ENCODE measurements at regions not wholly inside any gene's neighbourhood (a gene's known extent, or its start where the extent isn't known, plus 50 kb on each side); places are given as distances from the start of the nearest gene placed in this dataset.

DNA sequence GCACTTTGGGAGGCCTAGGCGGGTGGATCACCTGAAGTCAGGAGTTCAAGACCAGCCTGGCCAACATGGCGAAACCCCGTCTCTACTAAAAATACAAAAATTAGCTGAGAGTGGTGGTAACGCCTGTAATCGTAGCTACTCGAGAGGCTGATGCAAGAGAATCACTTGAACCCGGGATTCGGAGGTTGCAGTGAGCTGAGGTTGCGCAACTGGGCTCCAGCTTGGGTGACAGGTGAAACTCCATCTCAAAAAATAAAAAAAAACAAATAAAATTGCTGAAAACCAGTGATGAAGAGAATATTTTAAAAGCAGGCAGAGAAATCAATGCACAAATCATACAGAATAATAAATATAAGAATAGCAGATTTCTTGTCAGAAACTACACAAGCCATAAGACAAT, 129.3 kb downstream of the SLIT2 start:
- TF ChIP-seq CEBPB (IDR thresholded peaks at IDR 0.05; ENCODE audit: low read depth, low read length), result peak; percentile 67
- TF ChIP-seq MAFK (IDR thresholded peaks at IDR 0.05; ENCODE audit: low read depth, low read length), result no peak
- ChIA-PET CTCF (no interaction called here), POLR2A (ENCODE audit: unreplicated experiment) (no interaction called here)
- DNase-seq, result no peak
- Histone ChIP-seq H3K4me2 (ENCODE audit: low read depth, low read length) (no peak overlapping the region), H3K9me1 (ENCODE audit: insufficient read depth, low read length) (no peaks in the 10 kb centered on the region), H2BK15ac (ENCODE audit: low read depth, low read length) (no peak overlapping the region), H2AFZ (replicated peaks; ENCODE audit: low read length, poor library complexity) (no peak overlapping the region), H3K56ac (ENCODE audit: extremely low read depth, insufficient read depth, low read length) (no peak overlapping the region), H2AK9ac (replicated peaks; ENCODE audit: low read depth, low read length, poor library complexity) (no peak overlapping the region), H4K20me1 (ENCODE audit: insufficient read depth, low read length) (no peaks in the 10 kb centered on the region), H3K4me3 (ENCODE audit: insufficient read depth, low read depth, low read length) (no peak overlapping the region), H3K18ac (ENCODE audit: low read depth, low read length) (no peak overlapping the region), H3K36me3 (ENCODE audit: control insufficient read depth, insufficient read depth, low read length) (no peaks in the 10 kb centered on the region), H3K9ac (ENCODE audit: low read depth, low read length) (no peak overlapping the region), H4K5ac (ENCODE audit: low read depth, low read length) (no peak overlapping the region), H4K91ac (ENCODE audit: insufficient read depth, low read depth, low read length) (no peak overlapping the region), H2BK5ac (ENCODE audit: low read depth, low read length, poor library complexity, severe bottlenecking) (no peak overlapping the region), H2BK20ac (ENCODE audit: low read depth, low read length) (no peak overlapping the region), H3K4ac (ENCODE audit: low read depth, low read length) (no peak overlapping the region), H3K27me3 (ENCODE audit: control insufficient read depth, insufficient read depth, low read length) (no peaks in the 10 kb centered on the region), H3K4me1 (ENCODE audit: control insufficient read depth, insufficient read depth, low read length) (no peaks in the 10 kb centered on the region), H2AK5ac (ENCODE audit: low read depth, low read length) (no peak overlapping the region), H4K8ac (ENCODE audit: low read depth in 2 of 2, low read length in 2 of 2) (no peak overlapping the region), H3K27ac (ENCODE audit: insufficient read depth, low read length) (no peak overlapping the region), H3K23ac (ENCODE audit: low read depth, low read length) (no peak overlapping the region), H3K14ac (replicated peaks; ENCODE audit: low read depth, low read length) (no peak overlapping the region), H3K9me3 (ENCODE audit: control insufficient read depth, insufficient read depth, low read length) (no peaks in the 10 kb centered on the region), H3K79me1 (ENCODE audit: low read depth in 1 of 2, low read length in 2 of 2) (no peaks in the 10 kb centered on the region), H2BK120ac (ENCODE audit: low read depth, low read length) (no peak overlapping the region)
- no peak for ATAC-seq (ENCODE audit: low read depth)
- in situ Hi-C loops (cut with MboI; ENCODE audit: low sequenced_read_pairs), result no loop called here
- no TSS peak for BruUV-seq (replicated peaks)
- intact Hi-C loops (cut with micrococcal nuclease), result no loop called here
- dilution Hi-C loops (cut with HindIII; ENCODE audit: low sequenced_read_pairs, unreplicated experiment), result no loop called here
- WGBS, 2 experiments (ENCODE audit: extremely low coverage in 2 of 2, insufficient read length in 1 of 2), result no CpG with 5 or more reads among the region's 9 CpGs
